VCaP (cell line): ENCODE measurements at regions not wholly inside any gene's neighbourhood (a gene's known extent, or its start where the extent isn't known, plus 50 kb on each side); places are given as distances from the start of the nearest gene placed in this dataset.
"Not testable (repeated sequence)": the region's sequence is repeated elsewhere in the genome, so short reads cannot be mapped to it uniquely, and the experiment has no call there.

Source experiments
- H3K27ac ChIP-seq: fragments of 450-650 bp; 2 replicates; pipeline ENCODE4 v1.5.1; 2017
- TF ChIP-seq, protein P1 (sequence below): fragments of 450-650 bp; conservative IDR thresholded peaks from 2 replicates; pipeline ENCODE4 v1.5.1; 2017; ENCODE audit warnings: mild to moderate bottlenecking, moderate library complexity

DNA sequence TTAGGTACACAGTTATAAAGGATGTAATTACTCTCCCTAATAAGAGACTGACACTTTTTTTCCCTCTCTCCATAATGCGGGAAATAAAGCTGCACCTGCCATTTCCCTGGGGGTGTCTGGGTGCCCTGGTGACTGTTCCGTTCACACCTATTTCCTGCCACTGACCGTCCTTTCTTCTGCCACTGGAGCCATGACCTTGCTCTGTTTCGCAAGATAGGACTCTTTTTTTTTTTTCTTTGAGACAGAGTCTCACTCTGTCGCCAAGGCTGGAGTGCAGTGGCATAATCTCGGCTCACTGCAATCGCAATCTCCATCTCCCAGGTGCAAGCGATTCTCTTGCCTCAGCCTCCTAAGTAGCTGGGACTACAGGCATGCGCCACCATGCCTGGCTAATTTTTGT lies 66.1 kb upstream of the SERBP1 start:
- TF ChIP-seq, protein P1, sequence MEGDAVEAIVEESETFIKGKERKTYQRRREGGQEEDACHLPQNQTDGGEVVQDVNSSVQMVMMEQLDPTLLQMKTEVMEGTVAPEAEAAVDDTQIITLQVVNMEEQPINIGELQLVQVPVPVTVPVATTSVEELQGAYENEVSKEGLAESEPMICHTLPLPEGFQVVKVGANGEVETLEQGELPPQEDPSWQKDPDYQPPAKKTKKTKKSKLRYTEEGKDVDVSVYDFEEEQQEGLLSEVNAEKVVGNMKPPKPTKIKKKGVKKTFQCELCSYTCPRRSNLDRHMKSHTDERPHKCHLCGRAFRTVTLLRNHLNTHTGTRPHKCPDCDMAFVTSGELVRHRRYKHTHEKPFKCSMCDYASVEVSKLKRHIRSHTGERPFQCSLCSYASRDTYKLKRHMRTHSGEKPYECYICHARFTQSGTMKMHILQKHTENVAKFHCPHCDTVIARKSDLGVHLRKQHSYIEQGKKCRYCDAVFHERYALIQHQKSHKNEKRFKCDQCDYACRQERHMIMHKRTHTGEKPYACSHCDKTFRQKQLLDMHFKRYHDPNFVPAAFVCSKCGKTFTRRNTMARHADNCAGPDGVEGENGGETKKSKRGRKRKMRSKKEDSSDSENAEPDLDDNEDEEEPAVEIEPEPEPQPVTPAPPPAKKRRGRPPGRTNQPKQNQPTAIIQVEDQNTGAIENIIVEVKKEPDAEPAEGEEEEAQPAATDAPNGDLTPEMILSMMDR, result no peak
- H3K27ac ChIP-seq, result no peak overlapping the region

DNA sequence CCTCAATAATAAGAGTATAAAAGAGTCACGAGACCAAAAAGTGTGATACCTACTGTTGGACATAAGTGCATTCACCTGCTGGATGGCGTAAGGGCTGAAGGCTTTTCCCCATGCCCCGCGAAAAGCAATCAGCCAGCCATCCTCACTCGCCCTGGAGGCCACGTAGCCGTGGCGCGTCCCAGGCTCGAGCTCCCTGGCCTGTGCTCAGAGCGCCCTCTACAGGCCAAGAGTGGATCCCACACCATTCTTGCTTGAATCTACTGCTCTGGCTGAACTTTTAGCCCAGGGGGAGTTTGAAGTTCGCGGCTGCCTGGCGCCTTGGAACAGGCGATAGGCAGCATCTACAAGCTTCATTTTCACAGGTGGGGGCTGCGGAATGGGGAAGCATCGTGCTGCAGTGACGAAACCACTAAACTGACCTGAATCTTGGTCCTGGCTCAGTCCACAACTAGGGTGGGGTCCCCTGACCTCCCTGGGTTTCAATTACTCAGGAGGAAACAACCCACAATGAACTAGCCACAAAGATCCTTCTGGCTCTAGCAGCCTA lies 70.3 kb upstream of the SERBP1 start:
- H3K27ac ChIP-seq, result no peak overlapping the region
- TF ChIP-seq, protein P1, result peak; percentile 98

DNA sequence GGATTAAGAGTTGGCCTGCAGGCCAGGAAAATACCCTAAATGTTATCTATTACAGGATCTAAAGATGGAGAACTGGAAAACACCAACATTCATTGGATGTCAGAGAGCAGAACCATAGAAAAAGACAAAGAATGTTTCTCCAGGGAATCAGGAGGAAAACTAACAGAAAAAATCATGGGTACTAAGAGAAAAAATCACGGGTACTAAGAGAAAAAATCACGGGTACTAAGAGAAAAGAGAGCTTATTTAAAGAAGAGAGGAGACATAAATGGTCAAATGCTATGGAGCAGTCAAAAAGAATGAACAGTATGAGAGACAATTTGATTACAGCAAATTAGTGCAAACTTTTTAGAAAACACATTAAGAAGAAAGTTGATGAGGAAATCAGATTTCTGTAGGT lies 73.8 kb upstream of the SERBP1 start:
- TF ChIP-seq, protein P1, result no peak
- H3K27ac ChIP-seq, result no peak overlapping the region

DNA sequence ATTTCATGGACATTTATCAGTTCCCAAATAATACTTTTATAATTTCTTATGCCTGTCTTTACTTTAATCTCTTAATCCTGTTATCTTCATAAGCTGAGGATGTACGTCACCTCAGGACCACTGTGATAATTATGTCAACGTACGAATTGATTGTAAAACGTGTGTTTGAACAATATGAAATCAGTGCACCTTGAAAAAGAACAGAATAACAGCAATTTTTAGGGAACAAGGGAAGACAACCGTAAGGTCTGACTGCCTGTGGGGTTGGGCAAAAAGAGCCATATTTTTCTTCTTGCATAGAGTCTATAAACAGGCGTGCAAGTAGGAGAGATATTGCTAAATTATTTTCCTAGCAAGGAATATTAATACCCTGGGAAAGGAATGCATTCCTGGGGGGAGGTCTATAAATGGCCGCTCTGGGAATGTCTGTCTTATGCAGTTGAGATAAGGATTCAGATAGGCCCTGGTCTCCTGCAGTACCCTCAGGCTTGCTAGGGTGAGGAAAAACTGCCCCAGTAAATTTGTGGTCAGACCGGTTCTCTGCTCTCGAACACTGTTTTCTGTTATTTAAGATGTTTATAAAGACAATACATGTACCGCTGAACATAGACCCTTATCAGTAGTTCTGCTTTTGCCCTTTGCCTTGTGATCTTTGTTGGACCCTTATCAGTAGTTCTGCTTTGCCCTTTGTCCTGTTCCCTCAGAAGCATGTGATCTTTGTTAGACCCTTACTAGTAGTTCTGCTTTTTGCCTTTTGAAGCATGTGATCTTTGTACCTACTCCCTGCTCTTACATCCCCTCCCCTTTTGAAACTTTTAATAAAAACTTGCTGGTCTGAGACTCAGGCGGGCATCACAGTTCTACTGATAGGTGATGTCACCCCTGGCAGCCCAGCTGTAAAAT lies 83.4 kb upstream of the SERBP1 start:
- H3K27ac ChIP-seq, result not testable (repeated sequence)

DNA sequence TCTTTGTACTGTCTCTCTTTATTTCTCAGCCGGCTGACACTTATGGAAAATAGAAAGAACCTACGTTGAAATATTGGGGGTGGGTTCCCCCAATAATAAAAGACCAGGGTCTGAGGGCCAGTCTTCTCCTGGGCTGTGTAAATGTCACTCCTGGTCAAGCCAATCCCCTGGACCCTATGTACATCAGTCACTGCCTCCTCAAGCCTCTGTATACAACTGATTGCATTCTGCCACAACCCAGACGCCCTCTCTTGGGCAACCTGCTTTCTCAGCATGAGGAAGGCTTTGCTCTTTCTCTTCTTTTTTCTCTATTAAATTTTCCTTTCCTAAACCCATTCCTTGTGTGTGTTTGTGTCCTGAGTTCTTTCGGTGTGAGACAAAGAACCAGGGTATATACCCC lies 84.1 kb upstream of the SERBP1 start:
- TF ChIP-seq, protein P1, result no peak

DNA sequence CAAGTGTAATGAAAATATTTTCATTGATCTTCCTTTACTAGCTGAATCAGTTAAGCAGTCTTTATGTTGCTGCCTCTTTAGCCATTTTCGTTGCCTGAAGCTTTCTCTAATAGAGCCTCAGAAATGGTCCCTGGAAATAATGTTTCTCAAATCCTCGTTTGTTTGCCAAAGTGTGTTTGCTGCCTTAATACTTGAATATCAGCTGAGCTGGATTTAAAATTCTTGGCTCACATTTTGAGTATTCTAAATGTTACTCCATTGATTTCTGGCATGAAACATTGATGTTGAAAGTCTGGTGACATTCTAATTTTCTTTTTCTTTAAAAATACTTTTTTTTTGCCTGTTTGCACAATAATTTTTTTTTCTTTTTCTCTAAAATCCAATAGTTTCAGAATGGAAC lies 84.6 kb upstream of the SERBP1 start:
- TF ChIP-seq, protein P1, result no peak
- H3K27ac ChIP-seq, result no peak overlapping the region

More for the DNA sequence above, 84.1 kb upstream of the SERBP1 start:
- H3K27ac ChIP-seq, result no peak overlapping the region

DNA sequence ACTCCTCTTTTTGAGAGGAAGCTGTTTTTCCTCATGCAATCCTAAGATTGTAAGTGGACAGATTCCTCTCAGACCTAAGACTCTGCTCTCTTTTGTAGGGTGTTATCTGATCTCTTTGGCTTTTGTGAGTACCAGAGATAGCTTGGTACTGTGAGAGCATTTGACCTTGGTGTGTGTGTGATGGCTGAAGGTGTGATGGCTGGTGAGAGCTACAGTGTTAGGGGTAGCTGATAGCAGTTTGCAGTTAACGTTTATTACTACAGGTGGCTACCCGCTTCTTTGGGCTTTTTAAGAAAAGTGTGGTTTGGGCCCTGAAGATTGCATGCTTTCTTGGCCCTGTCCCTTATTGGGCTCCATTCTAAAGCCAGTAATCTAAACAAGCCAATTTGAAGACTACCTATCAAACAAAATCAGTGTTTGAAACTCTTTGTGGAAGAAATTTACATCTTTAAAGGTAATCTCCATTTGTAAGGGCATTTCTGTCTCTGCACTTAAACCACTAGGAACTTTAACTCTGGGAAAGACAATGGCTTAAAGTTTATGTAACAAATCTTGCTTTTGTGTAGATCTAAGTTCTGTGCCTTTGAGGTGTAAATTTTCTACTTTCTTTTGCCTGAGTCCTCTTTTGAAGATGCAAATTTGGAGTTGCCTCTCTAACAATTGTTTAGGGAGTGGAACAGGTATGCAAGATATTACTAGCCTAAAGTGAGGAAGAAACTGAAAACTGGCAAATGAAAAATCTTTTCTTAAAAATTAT lies 85.3 kb upstream of the SERBP1 start:
- H3K27ac ChIP-seq, result no peak overlapping the region
- TF ChIP-seq, protein P1, result no peak
